WTC11 (cell line): ENCODE measurements at regions not wholly inside any gene's neighbourhood (a gene's known extent, or its start where the extent isn't known, plus 50 kb on each side); places are given as distances from the start of the nearest gene placed in this dataset.

Experiments used
- ATAC-seq: fragments of 200-7000 bp; cut with Tn5 transposase; 2 replicates; pipeline ENCODE4 v1.10.0; 2021; ENCODE audit warnings: mild to moderate bottlenecking, moderate library complexity
- CTCF ChIA-PET: fragments of 300-600 bp; sonication (Branson Sonifier 250); formaldehyde crosslinking; loops from one replicate; lab custom pipeline; 2021; ENCODE audit warnings: antibody characterized with exemption; lab: Charles Lee
- POLR2A ChIA-PET: fragments of 350-600 bp; sonication (Branson Sonifier 250); formaldehyde crosslinking; loops from one replicate; lab custom pipeline; 2021; ENCODE audit warnings: antibody characterized with exemption; lab: Charles Lee
- DNase-seq: peaks from one replicate; pipeline ENCODE4 v3.0.0; 2021; ENCODE audit warnings: low spot score
- H3K27ac Mint-ChIP-seq: 2 replicates; pipeline ENCODE4 v1.8.0; 2021; ENCODE audit warnings: mixed read lengths
- H3K27me3 Mint-ChIP-seq: 2 replicates; pipeline ENCODE4 v1.8.0; 2021; ENCODE audit warnings: low read depth, mild to moderate bottlenecking, moderate library complexity, mixed read lengths
- H3K36me3 Mint-ChIP-seq: 2 replicates; pipeline ENCODE4 v1.8.0; 2021; ENCODE audit warnings: mixed read lengths
- H3K4me1 Mint-ChIP-seq: 2 replicates; pipeline ENCODE4 v1.8.0; 2022; ENCODE audit warnings: mixed read lengths
- H3K4me3 Mint-ChIP-seq: 2 replicates; pipeline ENCODE4 v1.8.0; 2021; ENCODE audit warnings: mild to moderate bottlenecking, moderate library complexity, mixed read lengths
- H3K9me3 Mint-ChIP-seq: 2 replicates; pipeline ENCODE4 v1.8.0; 2021; ENCODE audit warnings: mixed read lengths
- CREB1 ChIP-seq: sonication (generic); formaldehyde crosslinking; IDR thresholded peaks from 2 replicates; pipeline ENCODE4 v1.8.0; 2023; ENCODE audit warnings: mild to moderate bottlenecking, missing genetic modification reagents
- CREM ChIP-seq: sonication (generic); formaldehyde crosslinking; IDR thresholded peaks from 2 replicates; pipeline ENCODE4 v1.8.1; 2022; ENCODE audit warnings: mild to moderate bottlenecking, missing genetic modification reagents, moderate library complexity
- E2F1 ChIP-seq: sonication (generic); formaldehyde crosslinking; IDR thresholded peaks from 2 replicates; pipeline ENCODE4 v1.8.0; 2022; ENCODE audit warnings: mild to moderate bottlenecking, missing genetic modification reagents
- ELF4 ChIP-seq: sonication (generic); formaldehyde crosslinking; IDR thresholded peaks from 2 replicates; pipeline ENCODE4 v1.8.1; 2022; ENCODE audit warnings: low read depth, mild to moderate bottlenecking, moderate library complexity, missing genetic modification reagents
- FOXJ3 ChIP-seq: sonication (generic); formaldehyde crosslinking; IDR thresholded peaks from 2 replicates; pipeline ENCODE4 v1.9.0; 2021; ENCODE audit warnings: missing genetic modification reagents, mild to moderate bottlenecking, borderline replicate concordance
- FOXP1 ChIP-seq: sonication (generic); formaldehyde crosslinking; IDR thresholded peaks from 2 replicates; pipeline ENCODE4 v1.8.0; 2022; ENCODE audit warnings: missing genetic modification reagents, mild to moderate bottlenecking, moderate library complexity, borderline replicate concordance
- FOXP4 ChIP-seq: sonication (generic); formaldehyde crosslinking; IDR thresholded peaks from 2 replicates; pipeline ENCODE4 v1.8.0; 2022; ENCODE audit warnings: mild to moderate bottlenecking, missing genetic modification reagents
- GTF2I ChIP-seq: fragments of 250-450 bp; sonication (Bioruptor Pico); conservative IDR thresholded peaks from 2 replicates; pipeline ENCODE4 v1.4.0; 2021; ENCODE audit warnings: mild to moderate bottlenecking
- JAZF1 ChIP-seq: fragments of 250-450 bp; sonication (Bioruptor Pico); IDR thresholded peaks from 2 replicates; pipeline ENCODE4 v1.9.0; 2021; ENCODE audit warnings: moderate library complexity, mild to moderate bottlenecking, inconsistent platforms
- MAX ChIP-seq: sonication (generic); formaldehyde crosslinking; IDR thresholded peaks from 2 replicates; pipeline ENCODE4 v1.8.0; 2022; ENCODE audit warnings: mild to moderate bottlenecking, missing genetic modification reagents
- NFATC4 ChIP-seq: fragments of 250-450 bp; sonication (Bioruptor Pico); IDR thresholded peaks from 2 replicates; pipeline ENCODE4 v1.9.0; 2021; ENCODE audit warnings: mild to moderate bottlenecking
- NR2C2 ChIP-seq: sonication (generic); formaldehyde crosslinking; IDR thresholded peaks from 2 replicates; pipeline ENCODE4 v1.8.0; 2022; ENCODE audit warnings: mild to moderate bottlenecking, missing genetic modification reagents
- STAT6 ChIP-seq: sonication (generic); formaldehyde crosslinking; conservative IDR thresholded peaks from 2 replicates; pipeline ENCODE4 v1.8.1; 2023; ENCODE audit warnings: mild to moderate bottlenecking, low read depth, missing genetic modification reagents, moderate library complexity
- TEAD1 ChIP-seq: sonication (generic); formaldehyde crosslinking; IDR thresholded peaks from 2 replicates; pipeline ENCODE4 v1.8.0; 2022; ENCODE audit warnings: mild to moderate bottlenecking, missing genetic modification reagents
- ZNF138 ChIP-seq: sonication (generic); formaldehyde crosslinking; conservative IDR thresholded peaks from 2 replicates; pipeline ENCODE4 v1.8.1; 2022; ENCODE audit warnings: mild to moderate bottlenecking, moderate library complexity, missing genetic modification reagents
- ZNF263 ChIP-seq: sonication (generic); formaldehyde crosslinking; IDR thresholded peaks from 2 replicates; pipeline ENCODE4 v1.8.1; 2022; ENCODE audit warnings: low read depth, mild to moderate bottlenecking, moderate library complexity, missing genetic modification reagents
- ZNF416 ChIP-seq: fragments of 250-450 bp; sonication (Bioruptor Pico); IDR thresholded peaks from 2 replicates; pipeline ENCODE4 v1.9.0; 2021; ENCODE audit warnings: mild to moderate bottlenecking, inconsistent platforms
- ZNF425 ChIP-seq: fragments of 250-450 bp; sonication (Bioruptor Pico); conservative IDR thresholded peaks from 2 replicates; pipeline ENCODE4 v1.9.0; 2021; ENCODE audit warnings: mild to moderate bottlenecking
- ZNF512 ChIP-seq: sonication (generic); formaldehyde crosslinking; IDR thresholded peaks from 2 replicates; pipeline ENCODE4 v1.8.1; 2022; ENCODE audit warnings: missing genetic modification reagents, borderline replicate concordance

- no peak overlapping the region for H3K27ac Mint-ChIP-seq
- no peak for DNase-seq
- peaks cover 22% of the 10 kb centered on the region for H3K4me1 Mint-ChIP-seq
- ATAC-seq = no peak
- CTCF ChIA-PET = no interaction called here
- no peak overlapping the region for H3K4me3 Mint-ChIP-seq
- H3K9me3 Mint-ChIP-seq = peaks cover 8% of the 10 kb centered on the region
- H3K27me3 Mint-ChIP-seq = peaks cover 24% of the 10 kb centered on the region
- H3K36me3 Mint-ChIP-seq = no peaks in the 10 kb centered on the region
- no peak for TF ChIP-seq ZNF263
- TF ChIP-seq FOXP1 (CRISPR knock-in tag) = no peak
- TF ChIP-seq ELF4 = no peak
- no peak for TF ChIP-seq JAZF1 (CRISPR knock-in tag)
- no peak for TF ChIP-seq CREB1 (CRISPR knock-in tag)
- no peak for TF ChIP-seq E2F1 (CRISPR knock-in tag)
- no peak for TF ChIP-seq GTF2I (CRISPR knock-in tag)
- TF ChIP-seq CREM (CRISPR knock-in tag) = no peak
- no peak for TF ChIP-seq FOXP4 (CRISPR knock-in tag)
- TF ChIP-seq ZNF138 (CRISPR knock-in tag) = no peak
- no peak for TF ChIP-seq ZNF425 (CRISPR knock-in tag)
- POLR2A ChIA-PET = no interaction called here
Observed at GRCh38 chr19:34579281-34580054, 97.5 kb downstream of the SCGB2B2 start.

- POLR2A ChIA-PET = no interaction called here
- peaks cover 24% of the 10 kb centered on the region for H3K27me3 Mint-ChIP-seq
- CTCF ChIA-PET = interaction anchor here (2.0 kb wide), 1 partner anchor 260 kb away, joined by 5 read pairs; no protein-coding TSS in a partner anchor
- TF ChIP-seq ZNF512 (CRISPR knock-in tag) (no peak), NFATC4 (CRISPR knock-in tag) (no peak), E2F1 (CRISPR knock-in tag) (no peak), TEAD1 (CRISPR knock-in tag) (no peak), FOXJ3 (CRISPR knock-in tag) (no peak), NR2C2 (CRISPR knock-in tag) (no peak), ELF4 (no peak), ZNF416 (CRISPR knock-in tag) (no peak), STAT6 (no peak), CREB1 (CRISPR knock-in tag) (no peak), MAX (CRISPR knock-in tag) (no peak)
- H3K27ac Mint-ChIP-seq = no peak overlapping the region
- H3K4me1 Mint-ChIP-seq = peaks cover 22% of the 10 kb centered on the region
- ATAC-seq (no peak), DNase-seq (no peak)
- no peak overlapping the region for H3K4me3 Mint-ChIP-seq
- H3K9me3 Mint-ChIP-seq = peaks cover 2% of the 10 kb centered on the region
- no peaks in the 10 kb centered on the region for H3K36me3 Mint-ChIP-seq
Observed at GRCh38 chr19:34578751-34579150, 97.2 kb downstream of the WTIP start.
